B cell (primary cell): ENCODE measurements at regions not wholly inside any gene's neighbourhood (a gene's known extent, or its start where the extent isn't known, plus 50 kb on each side); places are given as distances from the start of the nearest gene placed in this dataset.

ENCODE experiments used
- ATAC-seq: fragments of 200-7000 bp; cut with Tn5 transposase; one replicate; pipeline ENCODE4 v1.10.0; 2021; ENCODE audit warnings: low read depth, mild to moderate bottlenecking, moderate number of reproducible peaks, moderate library complexity
- CTCF ChIA-PET: fragments of 350-600 bp; sonication (Branson Sonifier 250); formaldehyde crosslinking; loops from one replicate; lab custom pipeline; 2021; ENCODE audit warnings: antibody characterized with exemption, inconsistent platforms; lab: Charles Lee
- POLR2A ChIA-PET: fragments of 350-600 bp; sonication (Branson Sonifier 250); formaldehyde crosslinking; loops from one replicate; lab custom pipeline; 2021; ENCODE audit warnings: antibody characterized with exemption; lab: Charles Lee
- DNase-seq: peaks from one replicate; pipeline ENCODE4 v3.0.0; 2013
- H2AFZ ChIP-seq: 2 replicates; pipeline ENCODE4 v1.6.1; 2012; ENCODE audit warnings: mild to moderate bottlenecking, low read depth, low read length; ENCODE audit not compliant: insufficient read depth, poor library complexity, severe bottlenecking
- H3K27ac ChIP-seq, 2 donors: 1 replicate in 1 of 2; 2 replicates in 1 of 2; pipeline ENCODE4 v1.5.1; 2012 to 2013; ENCODE audit warnings: low read length in 2 of 2, mild to moderate bottlenecking in 2 of 2, moderate library complexity in 1 of 2
- H3K27me3 ChIP-seq, 4 experiments: fragments of 200-600 bp in 1 of 4; sonication (generic) in 1 of 4; replicated peaks in 1 of 4; 1 replicate in 2 of 4; 2 replicates in 2 of 4; pipeline versions ENCODE4 v1.6.1 to v1.7.0; 2013 to 2016; ENCODE audit warnings: low read length in 3 of 4, mild to moderate bottlenecking in 2 of 4, mixed read lengths in 1 of 4, moderate library complexity in 1 of 4; ENCODE audit not compliant: insufficient read depth in 4 of 4, control insufficient read depth in 3 of 4; ENCODE audit errors: control extremely low read depth in 1 of 4
- H3K36me3 ChIP-seq, 2 experiments: replicated peaks in 1 of 2; 1 replicate in 1 of 2; 2 replicates in 1 of 2; pipeline versions ENCODE4 v1.6.1 to v1.7.1; 2013; ENCODE audit warnings: low read length in 1 of 2; ENCODE audit not compliant: insufficient read depth in 2 of 2, control insufficient read depth in 1 of 2; ENCODE audit errors: control extremely low read depth in 1 of 2, extremely low read depth in 1 of 2
- H3K4me1 ChIP-seq, 2 donors: fragments of 200-600 bp in 1 of 2; sonication (generic) in 1 of 2; 1 replicate in 1 of 2; 2 replicates in 1 of 2; pipeline versions ENCODE4 v1.5.1 to v1.6.1; 2013 to 2017; ENCODE audit warnings: low read length in 2 of 2; ENCODE audit not compliant: control insufficient read depth in 2 of 2, insufficient read depth in 2 of 2
- H3K4me2 ChIP-seq: replicated peaks from 2 replicates; pipeline ENCODE3; 2012; ENCODE audit warnings: mild to moderate bottlenecking, low read depth, low read length; ENCODE audit not compliant: poor library complexity, severe bottlenecking
- H3K4me3 ChIP-seq, 5 experiments: fragments of 200-600 bp in 1 of 5; sonication (generic) in 1 of 5; 1 replicate in 3 of 5; 2 replicates in 2 of 5; pipeline versions ENCODE4 v1.5.1 to v1.7.0; 2011 to 2016; ENCODE audit warnings: low read length in 4 of 5, mild to moderate bottlenecking in 4 of 5, low read depth in 2 of 5, control low read depth in 1 of 5, moderate library complexity in 1 of 5; ENCODE audit not compliant: insufficient read depth in 1 of 5; ENCODE audit errors: control extremely low read depth in 1 of 5, extremely low read depth in 1 of 5
- H3K79me2 ChIP-seq: fragments of 200-600 bp; sonication (generic); one replicate; pipeline ENCODE4 v1.6.0; 2016; ENCODE audit warnings: low read length; ENCODE audit not compliant: control insufficient read depth, insufficient read depth
- H3K9ac ChIP-seq: fragments of 200-600 bp; sonication (generic); 2 replicates; pipeline ENCODE4 v1.6.1; 2017; ENCODE audit warnings: mild to moderate bottlenecking, low read length, moderate library complexity
- H3K9me3 ChIP-seq, 3 donors: one replicate each; pipeline versions ENCODE4 v1.6.1 to v1.7.1; 2013; ENCODE audit warnings: low read length in 2 of 3; ENCODE audit not compliant: control insufficient read depth in 2 of 3, insufficient read depth in 1 of 3; ENCODE audit errors: control extremely low read depth in 1 of 3
- H4K20me1 ChIP-seq: 2 replicates; pipeline ENCODE4 v1.6.0; 2012; ENCODE audit warnings: mild to moderate bottlenecking, low read length; ENCODE audit not compliant: insufficient read depth, control insufficient read depth, poor library complexity, severe bottlenecking
- H3K27ac Mint-ChIP-seq: one replicate; pipeline ENCODE4 v1.8.0; 2021; ENCODE audit warnings: mixed read lengths
- H3K27me3 Mint-ChIP-seq: one replicate; pipeline ENCODE4 v1.8.0; 2021; ENCODE audit warnings: mixed read lengths
- H3K4me1 Mint-ChIP-seq: one replicate; pipeline ENCODE4 v1.8.0; 2021; ENCODE audit warnings: mixed read lengths
- H3K4me3 Mint-ChIP-seq: one replicate; pipeline ENCODE4 v1.8.0; 2021; ENCODE audit warnings: mixed read lengths
- H3K9me3 Mint-ChIP-seq: one replicate; pipeline ENCODE4 v1.8.0; 2022; ENCODE audit warnings: mixed read lengths; ENCODE audit not compliant: insufficient read depth
- CTCF ChIP-seq: fragments of 200-600 bp; IDR thresholded peaks from one replicate; pipeline ENCODE4 v1.8.0; 2022; ENCODE audit warnings: antibody characterized with exemption, mild to moderate bottlenecking
- EZH2 ChIP-seq: IDR thresholded peaks from 2 replicates; pipeline ENCODE4 v1.6.1; 2012; ENCODE audit warnings: borderline replicate concordance, low read depth, mild to moderate bottlenecking, moderate library complexity, low read length; ENCODE audit not compliant: insufficient read depth, poor library complexity, severe bottlenecking
- WGBS: methylation state at CpG from one replicate; pipeline ENCODE4 v1.1.5; 2013; ENCODE audit warnings: missing lambda C conversion rate; ENCODE audit not compliant: insufficient coverage; 5-methylcytosine and 5-hydroxymethylcytosine counted together
- intact Hi-C: fragments of 100-400 bp; cut with micrococcal nuclease; formaldehyde crosslinking; loops from one replicate; pipeline ENCODE4 v1.10.0; 2022

- Histone ChIP-seq H2AFZ (no peak overlapping the region), H3K9ac (no peak overlapping the region), H3K4me2 (no peak overlapping the region), H3K27me3 (no peaks in the 10 kb centered on the region), H3K4me1 (no peaks in the 10 kb centered on the region), H3K36me3 (no peaks in the 10 kb centered on the region), H3K4me3 (no peak overlapping the region), H3K9me3 (no peaks in the 10 kb centered on the region), H3K79me2 (no peaks in the 10 kb centered on the region), H3K27ac (no peak overlapping the region), H4K20me1 (no peaks in the 10 kb centered on the region)
- TF ChIP-seq EZH2 (no peak), CTCF (no peak)
- Mint-ChIP-seq H3K27me3 (no peaks in the 10 kb centered on the region), H3K4me1 (no peaks in the 10 kb centered on the region), H3K27ac (no peak overlapping the region), H3K9me3 (peaks cover 2% of the 10 kb centered on the region), H3K4me3 (no peak overlapping the region)
- ATAC-seq = no peak
- intact Hi-C loops = no loop called here
- DNase-seq = no peak
- ChIA-PET CTCF (no interaction called here), POLR2A (no interaction called here)
- WGBS = no CpG with 5 or more reads among the region's 2 CpGs
Measured at GRCh38 chr4:63906660-63907183, 502.5 kb downstream of the TECRL start.

GRCh38 chr4:63904201-63904600, 505.0 kb downstream of the TECRL start:
- Histone ChIP-seq H2AFZ (no peak overlapping the region), H3K9ac (no peak overlapping the region), H3K36me3 (no peaks in the 10 kb centered on the region), H3K4me3 (no peak overlapping the region), H3K27me3 (no peaks in the 10 kb centered on the region), H3K4me2 (no peak overlapping the region), H4K20me1 (no peaks in the 10 kb centered on the region), H3K27ac (no peak overlapping the region), H3K9me3 (peaks cover 0 to 3% (median 0%) of the 10 kb centered on the region in 3 donors), H3K4me1 (no peaks in the 10 kb centered on the region), H3K79me2 (no peaks in the 10 kb centered on the region)
- peaks cover 2% of the 10 kb centered on the region for H3K9me3 Mint-ChIP-seq
- ATAC-seq = no peak
- intact Hi-C loops = no loop called here
- no peak for TF ChIP-seq EZH2
- TF ChIP-seq CTCF = no peak
- ChIA-PET CTCF (no interaction called here), POLR2A (no interaction called here)
- H3K4me3 Mint-ChIP-seq = no peak overlapping the region
- H3K27ac Mint-ChIP-seq = no peak overlapping the region
- DNase-seq = no peak
- 100% methylated on average over 2 of the region's 3 CpGs for WGBS
- H3K4me1 Mint-ChIP-seq = no peaks in the 10 kb centered on the region
- H3K27me3 Mint-ChIP-seq = no peaks in the 10 kb centered on the region
